ENCODE measurements at regions not wholly inside any gene's neighbourhood (a gene's known extent, or its start where the extent isn't known, plus 50 kb on each side); places are given as distances from the start of the nearest gene placed in this dataset.

GRCh38 chr16:35736546-35736945 lies 2277.1 kb downstream of the TP53TG3F start:
- DNase-seq, result no peak

- DNase-seq, result no peak
Observed at GRCh38 chr16:35737076-35737475, 2277.7 kb downstream of the TP53TG3F start.

GRCh38 chr16:35741546-35741945 lies 2282.1 kb downstream of the TP53TG3F start:
- DNase-seq, result no peak

- no peak for DNase-seq
Observed at GRCh38 chr16:35743101-35743692, 2283.8 kb downstream of the TP53TG3F start.

- DNase-seq, result no peak
Observed at GRCh38 chr16:35744084-35744483, 2284.7 kb downstream of the TP53TG3F start.

GRCh38 chr16:35744726-35745125 lies 2285.3 kb downstream of the TP53TG3F start:
- no peak for DNase-seq

- DNase-seq, result no peak
Observed at GRCh38 chr16:35745191-35745590, 2285.8 kb downstream of the TP53TG3F start.

GRCh38 chr16:35745821-35746248 lies 2286.4 kb downstream of the TP53TG3F start:
- DNase-seq, result no peak

- no peak for DNase-seq
Observed at GRCh38 chr16:35746281-35746962, 2287.0 kb downstream of the TP53TG3F start.

- no peak for DNase-seq
Observed at GRCh38 chr16:35746963-35747657, 2287.7 kb downstream of the TP53TG3F start.

GRCh38 chr16:35747658-35748455 lies 2288.4 kb downstream of the TP53TG3F start:
- no peak for DNase-seq

- DNase-seq, result no peak
Observed at GRCh38 chr16:35748621-35749252, 2289.3 kb downstream of the TP53TG3F start.

- no peak for DNase-seq
Observed at GRCh38 chr16:35749253-35750141, 2290.1 kb downstream of the TP53TG3F start.

GRCh38 chr16:35750157-35750689 lies 2290.8 kb downstream of the TP53TG3F start:
- DNase-seq, result no peak

- DNase-seq, result no peak
Observed at GRCh38 chr16:35750701-35751104, 2291.3 kb downstream of the TP53TG3F start.

GRCh38 chr16:35751191-35751941 lies 2292.0 kb downstream of the TP53TG3F start:
- DNase-seq, result no peak

GRCh38 chr16:35752012-35752772 lies 2292.8 kb downstream of the TP53TG3F start:
- DNase-seq, result no peak

GRCh38 chr16:35752773-35753558 lies 2293.6 kb downstream of the TP53TG3F start:
- no peak for DNase-seq
